Globus pallidus (tissue), 1 donor: ENCODE measurements at regions not wholly inside any gene's neighbourhood (a gene's known extent, or its start where the extent isn't known, plus 50 kb on each side); places are given as distances from the start of the nearest gene placed in this dataset.
A peak's percentile ranks its signal among the peaks of the same experiment; 100 is the strongest.

Experiments used
- DNase-seq: peaks from one replicate; pipeline ENCODE4 v3.0.0-alpha.2; 2015; ENCODE audit warnings: low spot score

DNA sequence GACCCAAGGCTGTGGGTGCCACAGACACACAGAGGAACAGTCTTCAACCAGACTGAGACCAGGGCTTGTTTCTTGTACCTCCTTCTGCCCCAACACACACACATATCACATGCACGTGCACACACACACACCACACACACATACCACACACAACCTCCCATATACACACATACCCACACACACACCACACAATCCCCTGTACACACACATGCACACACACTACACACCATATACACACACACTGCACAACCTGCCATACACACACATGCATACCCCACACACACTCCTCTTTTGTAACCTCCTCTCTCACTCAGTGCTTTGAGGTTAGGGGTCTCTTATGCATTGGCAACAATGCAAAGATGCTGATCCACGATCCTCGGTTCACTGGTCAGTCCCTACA lies 217.0 kb downstream of the AJAP1 start:
- DNase-seq: no peak

DNA sequence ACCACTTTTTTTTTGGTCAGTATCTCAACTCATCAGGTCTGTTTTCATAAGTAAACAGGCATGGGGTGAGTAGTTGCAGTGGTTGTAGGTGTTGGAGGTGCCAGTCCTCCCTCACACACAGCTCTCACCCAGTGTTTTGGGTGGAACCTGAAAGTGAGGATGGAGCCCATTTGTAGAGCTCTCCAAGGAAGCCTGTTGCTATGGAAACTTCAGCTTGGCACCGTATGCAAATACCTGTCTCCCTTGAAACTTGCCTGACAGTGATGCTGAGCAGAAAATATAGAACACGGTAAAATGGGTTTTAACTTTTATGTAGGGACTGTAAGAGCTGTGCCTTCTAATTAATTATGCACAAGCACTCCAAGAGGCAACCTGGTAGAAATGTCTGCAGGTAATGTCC lies 214.1 kb downstream of the AJAP1 start:
- no peak for DNase-seq

DNA sequence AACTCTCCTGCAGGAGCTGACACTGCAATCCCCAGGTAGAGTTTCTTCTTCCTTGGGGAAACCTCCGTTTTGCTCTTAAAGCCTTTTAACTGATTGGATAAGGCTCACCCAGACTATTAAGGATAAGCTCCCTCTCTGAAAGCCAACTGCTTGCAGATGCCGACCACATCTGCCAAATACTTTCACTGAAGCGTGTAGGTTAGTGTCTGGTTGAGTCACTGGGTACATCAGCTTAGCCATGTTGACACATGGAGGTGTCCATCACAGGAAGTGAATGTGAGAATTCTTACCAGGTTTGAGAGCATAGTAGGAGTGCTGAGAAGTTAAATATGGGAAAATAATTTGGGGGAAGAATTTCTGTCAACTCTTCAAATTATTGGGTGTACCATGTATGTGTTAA lies 202.0 kb downstream of the AJAP1 start:
- DNase-seq: no peak

DNA sequence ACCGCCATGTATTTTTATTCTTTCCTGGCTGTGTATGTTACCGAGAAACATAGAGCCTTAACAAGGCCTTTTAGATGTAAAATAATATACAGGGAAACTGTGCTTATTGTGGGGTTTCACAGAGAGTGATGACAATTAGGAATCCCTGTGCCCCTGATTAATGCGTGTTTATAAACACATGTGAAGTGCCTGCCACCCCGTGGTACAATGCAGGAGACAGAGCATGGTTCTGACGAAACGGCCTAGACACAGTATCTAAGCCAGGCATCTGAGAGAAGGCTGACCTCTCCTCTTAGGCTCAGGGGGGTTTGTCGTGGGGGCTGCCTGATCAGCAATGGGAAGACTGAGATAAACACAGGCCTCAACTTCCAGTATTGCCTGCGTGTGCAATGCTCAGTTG lies 200.0 kb downstream of the AJAP1 start:
- peak; percentile 10 for DNase-seq

DNA sequence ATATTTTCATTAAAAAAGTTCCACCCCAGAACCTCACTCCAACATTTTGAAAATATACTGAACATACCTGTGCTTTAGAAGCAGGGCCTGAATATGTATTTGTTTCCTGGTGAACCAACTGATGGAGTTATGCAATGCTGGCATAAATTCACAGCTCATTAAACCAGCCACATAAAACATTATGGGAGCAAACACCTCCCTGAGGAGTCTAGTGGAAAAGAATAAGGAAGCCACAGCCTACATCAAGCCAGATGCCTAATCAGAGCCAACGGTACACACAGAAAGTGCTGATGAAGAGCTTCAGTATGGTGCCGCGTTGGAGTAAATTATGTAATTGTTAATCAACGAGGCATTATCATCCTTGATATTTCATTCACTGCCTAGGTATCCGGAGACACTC lies 199.5 kb downstream of the AJAP1 start:
- no peak for DNase-seq

DNA sequence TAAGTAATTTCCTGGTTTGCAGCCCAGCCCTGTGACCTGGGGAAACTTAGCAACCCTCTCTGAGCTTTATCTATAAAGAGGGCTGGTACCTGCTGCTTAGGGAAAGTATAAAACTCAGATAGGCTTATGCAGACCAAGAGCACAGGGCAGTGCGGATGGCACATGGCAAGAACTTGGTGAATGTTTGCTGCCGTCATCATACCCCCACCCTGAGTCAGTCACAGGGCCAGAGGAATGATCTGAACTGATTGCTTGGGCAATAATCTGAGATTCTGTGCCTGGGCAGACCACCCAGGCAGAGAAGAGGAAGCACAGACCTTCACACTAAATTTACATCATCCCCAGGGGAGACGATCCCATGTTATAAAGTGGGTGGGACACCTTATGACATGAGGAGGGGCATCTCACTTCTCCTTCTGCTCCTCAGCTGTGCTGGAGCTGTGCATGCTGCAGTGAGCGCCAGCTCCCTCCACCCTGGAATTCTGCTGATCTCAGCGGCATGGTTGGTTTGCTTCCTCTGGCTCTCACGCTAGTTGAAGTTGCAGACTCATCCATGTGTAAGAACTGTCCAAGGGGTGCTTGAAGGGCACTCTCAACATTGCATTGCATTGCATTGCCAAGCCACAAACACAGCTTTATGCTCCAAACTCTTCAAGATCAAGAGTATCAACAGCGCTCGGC lies 197.1 kb downstream of the AJAP1 start:
- no peak for DNase-seq

DNA sequence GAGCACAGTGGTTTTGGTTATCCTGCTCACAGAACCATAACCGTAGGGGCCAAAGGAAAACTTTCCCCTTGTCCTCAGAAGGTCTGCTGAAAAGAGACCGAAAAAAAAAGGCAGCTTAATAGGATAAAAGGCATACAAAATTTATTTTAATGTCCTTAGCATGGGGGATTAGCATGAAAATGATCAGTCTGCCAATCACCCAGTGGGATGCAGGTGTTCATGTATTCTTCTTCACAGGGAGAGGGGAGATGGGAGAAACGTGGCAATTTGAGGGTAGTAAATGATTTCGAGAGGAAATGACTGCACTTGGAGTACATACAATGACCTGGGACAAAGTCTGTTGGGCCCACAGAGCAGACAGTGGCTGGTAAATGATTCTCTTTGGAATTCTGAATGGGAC lies 194.0 kb downstream of the AJAP1 start:
- no peak for DNase-seq

DNA sequence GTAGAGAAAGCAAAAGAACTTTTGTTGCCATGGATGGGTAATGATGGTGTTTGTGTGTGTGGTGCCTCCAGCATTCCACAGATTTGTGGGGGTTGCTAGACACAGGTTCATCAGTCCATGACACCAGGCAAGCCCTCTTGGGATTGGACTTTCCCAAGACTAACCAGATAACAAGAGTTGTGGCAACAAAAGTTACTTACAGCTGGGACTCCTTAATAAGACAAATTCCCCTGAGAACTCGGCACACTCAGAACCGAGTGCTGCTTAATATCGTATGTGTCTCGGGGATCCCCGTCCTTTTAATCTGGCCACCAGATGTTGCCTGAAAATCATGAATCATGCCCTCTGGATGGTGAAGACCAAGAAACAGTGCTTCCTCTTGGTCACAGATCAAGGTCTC lies 193.3 kb downstream of the AJAP1 start:
- DNase-seq: no peak
